ENCODE measurements at regions not wholly inside any gene's neighbourhood (a gene's known extent, or its start where the extent isn't known, plus 50 kb on each side); places are given as distances from the start of the nearest gene placed in this dataset.

- Histone ChIP-seq H2AFZ (ENCODE audit: low read length) (no peak overlapping the region), H3K36me3 (ENCODE audit: control insufficient read depth in 2 of 4, insufficient read depth in 4 of 4, low read length in 3 of 4) (no peaks in the 10 kb centered on the region), H2AK5ac (ENCODE audit: low read depth, low read length) (no peak overlapping the region), H2BK20ac (ENCODE audit: low read length) (no peak overlapping the region), H4K91ac (replicated peaks; ENCODE audit: insufficient read length, low read length) (no peak overlapping the region), H3K56ac (replicated peaks; ENCODE audit: insufficient read length, low read depth, low read length) (no peak overlapping the region), H3K18ac (ENCODE audit: extremely low read depth, low read length) (no peak overlapping the region), H3K23me2 (ENCODE audit: low read depth, low read length) (no peaks in the 10 kb centered on the region), H3K9me3 (ENCODE audit: insufficient read depth in 2 of 2, low read depth in 1 of 2, low read length in 1 of 2) (no peaks in the 10 kb centered on the region), H3K14ac (ENCODE audit: insufficient read length) (no peak overlapping the region), H3K79me1 (ENCODE audit: low read depth, low read length) (no peaks in the 10 kb centered on the region), H2BK15ac (ENCODE audit: low read length) (no peak overlapping the region), H3K79me2 (ENCODE audit: control insufficient read depth in 1 of 2, insufficient read depth in 2 of 2, low read length in 2 of 2) (no peaks in the 10 kb centered on the region), H3K27ac (ENCODE audit: low read depth, low read length) (no peak overlapping the region), H3K4me2 (ENCODE audit: insufficient read depth in 1 of 2, low read depth in 2 of 2, low read length in 2 of 2) (no peak overlapping the region), H4K8ac (ENCODE audit: extremely low read depth, insufficient read depth, low read length) (no peak overlapping the region), H3K4me3 (ENCODE audit: extremely low read depth in 1 of 4, insufficient read depth in 2 of 4, low read depth in 3 of 4, low read length in 4 of 4) (no peak overlapping the region), H3K4ac (replicated peaks; ENCODE audit: insufficient read length, low read depth, low read length) (no peak overlapping the region), H2BK120ac (replicated peaks; ENCODE audit: low read depth, low read length) (no peak overlapping the region), H4K20me1 (replicated peaks in 1 of 2; ENCODE audit: control insufficient read depth in 1 of 2, insufficient read depth in 2 of 2, low read length in 2 of 2) (no peaks in the 10 kb centered on the region), H3K9ac (replicated peaks in 1 of 4; ENCODE audit: extremely low read depth in 1 of 4, low read depth in 3 of 4, low read length in 3 of 4) (no peak overlapping the region), H2BK12ac (ENCODE audit: low read depth, low read length) (no peak overlapping the region), H3K27me3 (replicated peaks in 1 of 4; ENCODE audit: control insufficient read depth in 3 of 4, extremely low read depth in 1 of 4, insufficient read depth in 3 of 4, low read length in 3 of 4) (no peaks in the 10 kb centered on the region), H3K23ac (ENCODE audit: insufficient read length) (no peak overlapping the region), H3K4me1 (replicated peaks in 1 of 4; ENCODE audit: control insufficient read depth in 3 of 4, insufficient read depth in 4 of 4, low read length in 3 of 4) (peaks cover 0 to 4% (median 1%) of the 10 kb centered on the region in 4 experiments; a peak in 2 of 7 replicates), H4K5ac (ENCODE audit: insufficient read length, low read depth, low read length) (no peak overlapping the region), H2BK5ac (ENCODE audit: low read depth, low read length) (no peak overlapping the region)
- 82% methylated on average over 2 of the region's 2 CpGs; no CpG with 5 or more reads in 1 of the 2 experiments for WGBS, 2 experiments (ENCODE audit: extremely low coverage in 1 of 2, insufficient coverage in 1 of 2, insufficient read length in 1 of 2, insufficient replicate concordance in 2 of 2, low coverage in 1 of 2, low lambda C conversion rate in 2 of 2, missing lambda C conversion rate in 1 of 2)
- POLR2A ChIA-PET (ENCODE audit: partially characterized antibody): no interaction called here
- CTCF ChIA-PET (ENCODE audit: partially characterized antibody): interaction anchor here (1.0 to 6.2 kb wide), 3 partner anchors 10 to 358 kb away, joined by 3 to 68 read pairs (median 12); no protein-coding TSS in a partner anchor
- no peak for DNase-seq (ENCODE audit: low read depth in 1 of 2, low spot score in 2 of 2)
- FAIRE-seq: peak; percentile 32
- TF ChIP-seq CTCF (IDR thresholded peaks at IDR 0.05; ENCODE audit: control extremely low read depth in 1 of 3, insufficient read depth in 1 of 3, low read depth in 1 of 3, low read length in 3 of 3) (peak in 2 of 3 experiments; percentile 53 to 57; a peak in 3 of 4 replicates), PHF8 (conservative IDR thresholded peaks at IDR 0.05; ENCODE audit: low read depth, low read length) (no peak), YY1 (IDR thresholded peaks at IDR 0.05; ENCODE audit: low read depth, low read length) (peak; percentile 24; the same call in 1 of the 2 replicates)
Observed at GRCh38 chr1:79197421-79197820, 190.9 kb upstream of the ADGRL4 start.

All from H1 (cell line).